ENCODE measurements at regions not wholly inside any gene's neighbourhood (a gene's known extent, or its start where the extent isn't known, plus 50 kb on each side); places are given as distances from the start of the nearest gene placed in this dataset.

DNA sequence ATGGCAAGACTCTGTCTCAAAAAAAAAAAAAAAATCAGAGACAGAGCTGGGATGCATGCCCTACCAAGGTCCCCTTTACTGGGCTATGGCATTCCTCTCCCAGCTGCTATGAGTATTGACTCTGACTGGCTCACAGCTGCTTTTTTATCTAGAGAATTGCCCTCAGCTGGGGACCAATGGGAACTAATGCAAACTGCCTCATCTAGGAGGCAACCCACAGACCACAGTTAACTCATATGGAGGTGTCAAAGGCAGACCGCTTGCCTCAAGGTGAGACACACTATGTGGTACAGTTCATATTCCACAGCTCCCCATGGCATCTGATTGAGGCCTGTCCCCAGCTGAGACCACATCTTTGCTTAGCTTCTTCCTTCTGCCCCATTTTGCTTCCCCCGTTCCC lies 183.5 kb upstream of the EOMES start:
- TF ChIP-seq EZH2 (IDR thresholded peaks at IDR 0.05; ENCODE audit: borderline replicate concordance, low read depth, low read length, severe bottlenecking) (no peak), CTCF (IDR thresholded peaks at IDR 0.05; ENCODE audit: extremely low read depth in 1 of 2, insufficient read depth in 1 of 2, low read depth in 1 of 2, low read length in 2 of 2) (no peak), MAX (IDR thresholded peaks at IDR 0.05; ENCODE audit: insufficient read depth, insufficient read length) (no peak), POLR2A (IDR thresholded peaks at IDR 0.05; ENCODE audit: low read depth, low read length) (no peak), MYC (IDR thresholded peaks at IDR 0.05; ENCODE audit: low read depth, low read length) (no peak), POLR2AphosphoS5 (IDR thresholded peaks at IDR 0.05; ENCODE audit: insufficient read depth, low read depth, low read length) (no peak), JUN (IDR thresholded peaks at IDR 0.05; ENCODE audit: borderline replicate concordance, insufficient read depth, insufficient read length, low read depth) (no peak), FOS (IDR thresholded peaks at IDR 0.05; ENCODE audit: borderline replicate concordance, insufficient read depth, low read length) (no peak), GATA2 (IDR thresholded peaks at IDR 0.05; ENCODE audit: insufficient read depth, insufficient read length, low read depth, low read length) (no peak)
